Glutamatergic neuron (in vitro differentiated cells): ENCODE measurements at regions not wholly inside any gene's neighbourhood (a gene's known extent, or its start where the extent isn't known, plus 50 kb on each side); places are given as distances from the start of the nearest gene placed in this dataset.

Source experiments
- DNase-seq: peaks from one replicate; pipeline ENCODE4 v3.0.0; 2022
- H3K27ac Mint-ChIP-seq: one replicate; pipeline ENCODE4 v1.8.0; 2020; ENCODE audit warnings: mild to moderate bottlenecking, mixed read lengths, inconsistent platforms; ENCODE audit not compliant: unreplicated experiment
- H3K27me3 Mint-ChIP-seq: one replicate; pipeline ENCODE4 v1.8.0; 2020; ENCODE audit warnings: mild to moderate bottlenecking, moderate library complexity, mixed read lengths, inconsistent platforms; ENCODE audit not compliant: unreplicated experiment
- H3K36me3 Mint-ChIP-seq: one replicate; pipeline ENCODE4 v1.8.0; 2020; ENCODE audit warnings: mild to moderate bottlenecking, mixed read lengths, inconsistent platforms; ENCODE audit not compliant: unreplicated experiment
- H3K4me1 Mint-ChIP-seq: one replicate; pipeline ENCODE4 v1.8.0; 2020; ENCODE audit warnings: mild to moderate bottlenecking, low read depth, mixed read lengths, inconsistent platforms; ENCODE audit not compliant: unreplicated experiment
- H3K4me3 Mint-ChIP-seq: one replicate; pipeline ENCODE4 v1.8.0; 2020; ENCODE audit warnings: mild to moderate bottlenecking, mixed read lengths, inconsistent platforms; ENCODE audit not compliant: unreplicated experiment
- H3K9me3 Mint-ChIP-seq: one replicate; pipeline ENCODE4 v1.8.0; 2020; ENCODE audit warnings: mild to moderate bottlenecking, moderate library complexity, mixed read lengths, inconsistent platforms; ENCODE audit not compliant: unreplicated experiment
- TF ChIP-seq, protein P1 (sequence below): fragments of 200-600 bp; sonication (generic); IDR thresholded peaks from one replicate; pipeline ENCODE4 v1.5.0; 2021; ENCODE audit not compliant: partially characterized antibody, unreplicated experiment

DNA sequence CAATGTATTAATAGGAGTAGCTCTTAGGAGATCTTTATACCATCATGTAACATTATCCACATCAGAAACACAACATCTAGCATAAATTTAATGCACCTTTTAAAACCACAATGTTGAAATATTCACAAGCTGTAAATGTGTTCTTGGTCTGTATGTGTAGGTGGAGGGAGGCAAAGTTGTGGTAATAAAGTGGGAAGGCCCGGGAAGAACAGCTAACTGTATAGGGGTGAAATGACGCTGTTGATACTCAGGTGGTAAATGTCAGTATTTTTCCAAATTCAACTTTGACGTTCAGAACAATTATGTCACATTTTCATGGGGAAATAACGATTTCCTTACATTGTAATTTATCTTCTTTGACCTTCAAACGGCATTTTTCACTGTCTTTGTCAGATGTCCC lies 146.0 kb upstream of the STMND1 start:
- no peak overlapping the region for H3K4me3 Mint-ChIP-seq
- H3K27ac Mint-ChIP-seq: no peak overlapping the region
- H3K9me3 Mint-ChIP-seq: no peaks in the 10 kb centered on the region
- TF ChIP-seq, protein P1, sequence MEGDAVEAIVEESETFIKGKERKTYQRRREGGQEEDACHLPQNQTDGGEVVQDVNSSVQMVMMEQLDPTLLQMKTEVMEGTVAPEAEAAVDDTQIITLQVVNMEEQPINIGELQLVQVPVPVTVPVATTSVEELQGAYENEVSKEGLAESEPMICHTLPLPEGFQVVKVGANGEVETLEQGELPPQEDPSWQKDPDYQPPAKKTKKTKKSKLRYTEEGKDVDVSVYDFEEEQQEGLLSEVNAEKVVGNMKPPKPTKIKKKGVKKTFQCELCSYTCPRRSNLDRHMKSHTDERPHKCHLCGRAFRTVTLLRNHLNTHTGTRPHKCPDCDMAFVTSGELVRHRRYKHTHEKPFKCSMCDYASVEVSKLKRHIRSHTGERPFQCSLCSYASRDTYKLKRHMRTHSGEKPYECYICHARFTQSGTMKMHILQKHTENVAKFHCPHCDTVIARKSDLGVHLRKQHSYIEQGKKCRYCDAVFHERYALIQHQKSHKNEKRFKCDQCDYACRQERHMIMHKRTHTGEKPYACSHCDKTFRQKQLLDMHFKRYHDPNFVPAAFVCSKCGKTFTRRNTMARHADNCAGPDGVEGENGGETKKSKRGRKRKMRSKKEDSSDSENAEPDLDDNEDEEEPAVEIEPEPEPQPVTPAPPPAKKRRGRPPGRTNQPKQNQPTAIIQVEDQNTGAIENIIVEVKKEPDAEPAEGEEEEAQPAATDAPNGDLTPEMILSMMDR: no peak
- DNase-seq: no peak
- no peaks in the 10 kb centered on the region for H3K36me3 Mint-ChIP-seq
- no peaks in the 10 kb centered on the region for H3K4me1 Mint-ChIP-seq
- no peaks in the 10 kb centered on the region for H3K27me3 Mint-ChIP-seq

- DNase-seq: no peak
- TF ChIP-seq, protein P1: no peak
- H3K27ac Mint-ChIP-seq: no peak overlapping the region
- no peak overlapping the region for H3K4me3 Mint-ChIP-seq
- no peaks in the 10 kb centered on the region for H3K4me1 Mint-ChIP-seq
- H3K27me3 Mint-ChIP-seq: no peaks in the 10 kb centered on the region
- H3K36me3 Mint-ChIP-seq: no peaks in the 10 kb centered on the region
- no peaks in the 10 kb centered on the region for H3K9me3 Mint-ChIP-seq
These were observed 147.9 kb upstream of the STMND1 start for GRCh38 chr6:16953905-16954304.

GRCh38 chr6:16953446-16953845 lies 148.4 kb upstream of the STMND1 start:
- Mint-ChIP-seq H3K27ac (no peak overlapping the region), H3K9me3 (no peaks in the 10 kb centered on the region), H3K27me3 (no peaks in the 10 kb centered on the region), H3K4me1 (no peaks in the 10 kb centered on the region), H3K36me3 (no peaks in the 10 kb centered on the region), H3K4me3 (no peak overlapping the region)
- TF ChIP-seq, protein P1: no peak
- DNase-seq: no peak

DNA sequence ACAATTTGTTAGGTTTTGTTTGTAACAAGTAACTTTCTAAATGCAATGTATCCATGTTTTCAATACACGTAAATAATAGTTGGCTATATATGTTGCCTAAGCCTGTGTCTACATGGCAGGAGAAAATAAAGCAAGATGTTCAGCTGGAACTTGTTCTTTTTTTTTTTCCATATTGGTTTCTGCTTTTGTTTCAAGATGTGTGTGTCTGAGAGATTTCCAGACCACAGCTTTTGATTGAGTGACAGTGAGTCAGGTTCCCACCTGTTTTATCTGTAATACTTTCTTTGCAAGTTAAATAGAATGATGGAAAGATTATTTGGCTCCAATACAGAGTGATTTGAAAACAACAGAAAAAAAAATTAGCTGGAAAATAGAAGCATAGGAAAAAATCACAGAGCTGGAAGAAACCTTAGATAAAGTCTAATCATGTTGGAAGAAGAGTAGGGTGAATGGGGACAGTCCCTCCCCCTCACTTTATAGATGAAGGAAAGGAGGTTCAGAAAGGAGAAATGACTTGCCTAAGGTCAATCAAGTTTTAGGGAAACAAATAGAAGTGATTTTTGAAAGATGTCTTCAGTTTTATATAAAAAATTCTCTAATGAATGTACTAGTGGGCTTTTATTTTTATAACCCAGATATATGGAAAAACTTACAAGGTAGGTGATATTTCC lies 150.9 kb upstream of the STMND1 start:
- H3K27me3 Mint-ChIP-seq: no peaks in the 10 kb centered on the region

DNA sequence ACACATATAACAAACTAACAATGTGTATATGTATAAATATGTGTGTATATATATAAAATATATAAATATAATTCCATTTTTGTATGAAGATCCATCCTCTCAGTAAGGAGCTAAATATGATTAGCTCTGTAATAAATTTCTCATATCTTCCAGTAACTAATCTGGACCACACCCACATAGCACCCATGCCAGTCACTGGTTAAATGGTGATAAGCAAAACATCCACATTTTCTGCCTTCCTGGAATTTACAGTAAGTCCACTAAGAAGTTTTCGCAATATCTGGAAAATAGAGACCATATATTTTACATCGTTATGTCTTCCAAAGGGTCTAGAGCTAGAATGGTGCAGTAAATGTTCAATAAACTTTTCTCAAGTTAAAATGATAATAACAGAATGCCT lies 151.5 kb upstream of the STMND1 start:
- H3K4me3 Mint-ChIP-seq: no peak overlapping the region
- no peaks in the 10 kb centered on the region for H3K9me3 Mint-ChIP-seq
- no peaks in the 10 kb centered on the region for H3K27me3 Mint-ChIP-seq
- H3K27ac Mint-ChIP-seq: no peak overlapping the region
- TF ChIP-seq, protein P1: no peak
- DNase-seq: no peak
- no peaks in the 10 kb centered on the region for H3K36me3 Mint-ChIP-seq
- peaks cover 3% of the 10 kb centered on the region for H3K4me1 Mint-ChIP-seq

More for the DNA sequence above, 150.9 kb upstream of the STMND1 start:
- Mint-ChIP-seq H3K27ac (no peak overlapping the region), H3K4me1 (peaks cover 2% of the 10 kb centered on the region), H3K4me3 (no peak overlapping the region), H3K9me3 (no peaks in the 10 kb centered on the region), H3K36me3 (no peaks in the 10 kb centered on the region)
- TF ChIP-seq, protein P1: no peak
- no peak for DNase-seq
